Testis (tissue), 2 donors: ENCODE measurements at regions not wholly inside any gene's neighbourhood (a gene's known extent, or its start where the extent isn't known, plus 50 kb on each side); places are given as distances from the start of the nearest gene placed in this dataset.

Experiments
- DNase-seq: peaks from one replicate; pipeline ENCODE4 v3.0.0-alpha.2; 2019
- H3K27ac ChIP-seq, 2 donors: fragments of 200-600 bp; sonication (generic); one replicate each; pipeline ENCODE4 v1.5.1; 2019
- H3K27me3 ChIP-seq: fragments of 200-600 bp; sonication (generic); one replicate; pipeline ENCODE4 v1.5.1; 2019
- H3K36me3 ChIP-seq: fragments of 200-600 bp; sonication (generic); one replicate; pipeline ENCODE4 v1.5.1; 2017; ENCODE audit warnings: low read depth; ENCODE audit errors: missing control alignments
- H3K4me1 ChIP-seq: fragments of 200-600 bp; sonication (generic); one replicate; pipeline ENCODE4 v1.5.1; 2019
- H3K4me3 ChIP-seq, 2 donors: fragments of 200-600 bp; sonication (generic); one replicate each; pipeline ENCODE4 v1.5.1; 2017 to 2019
- H3K9me3 ChIP-seq: fragments of 200-600 bp; sonication (generic); one replicate; pipeline ENCODE4 v1.5.1; 2017
- POLR2A ChIP-seq: fragments of 450-650 bp; IDR thresholded peaks from one replicate; pipeline ENCODE4 v1.6.1; 2017; ENCODE audit warnings: antibody characterized with exemption, mild to moderate bottlenecking, moderate library complexity
- WGBS, 2 donors: methylation state at CpG; one replicate each; pipeline ENCODE4 v1.1.5; 2018; 5-methylcytosine and 5-hydroxymethylcytosine counted together
- intact Hi-C: fragments of 100-400 bp; cut with DNase I; formaldehyde crosslinking; loops from one replicate; pipeline ENCODE4 v1.15.1; 2023; ENCODE audit warnings: low total_unique reads
- TF ChIP-seq, protein P1 (sequence below), 3 experiments: fragments of 450-650 bp in 2 of 3; fragments of 200-600 bp in 1 of 3; sonication (generic) in 1 of 3; IDR thresholded peaks; one replicate each; pipeline ENCODE4 v1.5.1; 2016 to 2019; ENCODE audit warnings: antibody characterized with exemption in 3 of 3, mild to moderate bottlenecking in 2 of 3, moderate library complexity in 1 of 3

DNA sequence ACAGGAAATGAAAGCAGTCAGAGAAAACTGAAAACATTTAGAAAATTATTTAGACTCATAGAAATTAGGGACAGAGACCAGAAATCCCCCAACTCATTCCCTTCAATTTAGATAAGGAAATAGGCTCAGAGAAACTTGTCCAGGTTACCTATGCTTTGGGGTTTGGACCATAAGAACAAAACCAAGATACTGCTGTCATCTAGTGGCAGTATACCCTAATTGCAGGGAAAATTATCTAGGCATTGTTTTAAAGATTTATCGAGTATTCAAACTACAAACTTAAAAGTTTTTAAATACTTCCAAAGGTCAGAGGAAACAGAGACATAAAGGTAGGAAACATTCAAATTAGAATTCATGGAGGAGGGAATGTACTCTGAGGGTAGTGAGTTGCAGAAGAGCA, 67.0 kb upstream of the KLHL13 start:
- Histone ChIP-seq H3K36me3 (no peaks in the 10 kb centered on the region), H3K4me3 (no peak overlapping the region), H3K27ac (no peak overlapping the region), H3K4me1 (no peaks in the 10 kb centered on the region), H3K27me3 (no peaks in the 10 kb centered on the region), H3K9me3 (no peaks in the 10 kb centered on the region)
- 80 to 87% methylated on average over 1 of the region's 1 CpG for WGBS, 2 donors
- intact Hi-C loops = no loop called here
- no peak for DNase-seq
- TF ChIP-seq POLR2A = no peak
- TF ChIP-seq, protein P1, sequence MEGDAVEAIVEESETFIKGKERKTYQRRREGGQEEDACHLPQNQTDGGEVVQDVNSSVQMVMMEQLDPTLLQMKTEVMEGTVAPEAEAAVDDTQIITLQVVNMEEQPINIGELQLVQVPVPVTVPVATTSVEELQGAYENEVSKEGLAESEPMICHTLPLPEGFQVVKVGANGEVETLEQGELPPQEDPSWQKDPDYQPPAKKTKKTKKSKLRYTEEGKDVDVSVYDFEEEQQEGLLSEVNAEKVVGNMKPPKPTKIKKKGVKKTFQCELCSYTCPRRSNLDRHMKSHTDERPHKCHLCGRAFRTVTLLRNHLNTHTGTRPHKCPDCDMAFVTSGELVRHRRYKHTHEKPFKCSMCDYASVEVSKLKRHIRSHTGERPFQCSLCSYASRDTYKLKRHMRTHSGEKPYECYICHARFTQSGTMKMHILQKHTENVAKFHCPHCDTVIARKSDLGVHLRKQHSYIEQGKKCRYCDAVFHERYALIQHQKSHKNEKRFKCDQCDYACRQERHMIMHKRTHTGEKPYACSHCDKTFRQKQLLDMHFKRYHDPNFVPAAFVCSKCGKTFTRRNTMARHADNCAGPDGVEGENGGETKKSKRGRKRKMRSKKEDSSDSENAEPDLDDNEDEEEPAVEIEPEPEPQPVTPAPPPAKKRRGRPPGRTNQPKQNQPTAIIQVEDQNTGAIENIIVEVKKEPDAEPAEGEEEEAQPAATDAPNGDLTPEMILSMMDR (IDR thresholded peaks at IDR 0.05) = no peak

DNA sequence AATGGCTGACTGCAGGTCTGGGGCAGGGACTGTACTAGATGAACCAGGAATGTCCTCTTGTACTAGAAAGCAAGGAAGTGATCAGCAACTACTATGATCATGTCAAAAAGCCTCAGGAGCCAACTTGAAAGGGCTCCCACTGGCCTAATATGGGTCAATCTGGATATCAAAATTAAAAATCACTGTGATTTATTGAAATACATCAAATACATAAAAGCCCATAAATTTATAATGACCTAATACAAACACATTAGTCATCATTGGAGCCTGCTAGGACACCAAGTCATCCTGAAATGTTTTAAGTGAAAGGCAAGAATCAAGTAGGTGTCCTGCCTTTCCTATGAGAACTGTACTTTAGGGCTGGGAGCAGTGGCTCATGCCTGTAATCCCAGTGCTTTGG, 70.5 kb upstream of the KLHL13 start:
- no peaks in the 10 kb centered on the region for H3K4me1 ChIP-seq
- TF ChIP-seq, protein P1 (IDR thresholded peaks at IDR 0.05) = no peak
- no peak for TF ChIP-seq POLR2A
- no peaks in the 10 kb centered on the region for H3K9me3 ChIP-seq
- no peaks in the 10 kb centered on the region for H3K27me3 ChIP-seq
- no peak overlapping the region for H3K4me3 ChIP-seq
- no peak overlapping the region for H3K27ac ChIP-seq
- no peaks in the 10 kb centered on the region for H3K36me3 ChIP-seq
- intact Hi-C loops = no loop called here
- DNase-seq = no peak

DNA sequence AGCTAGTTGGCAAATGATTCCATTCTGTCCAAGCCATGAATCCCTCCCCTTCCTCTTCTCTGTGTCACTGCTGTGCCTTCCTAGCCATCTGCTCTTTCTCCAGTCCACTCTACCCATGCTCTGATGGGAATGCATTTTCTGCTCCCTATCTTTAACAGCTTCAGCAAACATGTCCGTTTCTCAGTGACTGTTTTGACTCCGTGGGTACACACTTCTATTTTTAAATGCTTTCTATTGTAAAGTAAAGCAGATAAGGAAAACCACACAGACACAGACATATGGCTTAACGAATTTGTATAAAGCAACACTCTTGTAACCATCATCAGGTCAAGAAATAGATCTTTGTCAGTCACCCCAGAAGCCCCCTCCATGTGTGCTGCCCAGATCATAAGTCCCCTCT, 72.4 kb upstream of the KLHL13 start:
- TF ChIP-seq POLR2A = no peak
- TF ChIP-seq, protein P1 (IDR thresholded peaks at IDR 0.05) = no peak
- H3K27me3 ChIP-seq = no peaks in the 10 kb centered on the region
- H3K27ac ChIP-seq = no peak overlapping the region
- 52 to 61% methylated on average over 3 of the region's 3 CpGs for WGBS, 2 donors
- H3K36me3 ChIP-seq = no peaks in the 10 kb centered on the region
- intact Hi-C loops = no loop called here
- no peaks in the 10 kb centered on the region for H3K4me1 ChIP-seq
- H3K9me3 ChIP-seq = no peaks in the 10 kb centered on the region
- DNase-seq = no peak
- no peak overlapping the region for H3K4me3 ChIP-seq

DNA sequence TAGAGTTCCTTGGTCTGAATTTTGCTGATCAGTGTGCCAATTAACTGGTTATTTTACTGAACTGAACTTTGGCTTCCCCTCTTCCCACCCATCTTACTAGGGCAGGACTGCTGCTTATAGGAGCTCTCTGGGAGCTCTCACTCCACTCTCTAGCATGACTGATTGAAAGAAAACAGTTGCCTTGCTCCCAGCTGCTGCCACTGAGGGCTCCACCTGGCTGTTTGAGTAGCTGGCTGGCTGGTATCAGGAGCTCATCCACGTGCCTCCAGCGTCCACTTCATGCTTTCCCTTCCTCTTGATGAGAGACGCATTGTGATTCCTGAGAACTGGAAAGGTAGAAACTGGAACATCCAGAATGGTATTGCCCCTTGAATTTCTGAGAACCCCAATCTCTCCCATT, 73.0 kb upstream of the KLHL13 start:
- no peaks in the 10 kb centered on the region for H3K4me1 ChIP-seq
- H3K9me3 ChIP-seq = no peaks in the 10 kb centered on the region
- no peaks in the 10 kb centered on the region for H3K27me3 ChIP-seq
- intact Hi-C loops = no loop called here
- TF ChIP-seq, protein P1 (IDR thresholded peaks at IDR 0.05) = no peak
- no peak for TF ChIP-seq POLR2A
- 93% methylated on average over 3 of the region's 3 CpGs; no CpG with 5 or more reads in 1 of the 2 donors for WGBS, 2 donors
- H3K27ac ChIP-seq = no peak overlapping the region
- no peaks in the 10 kb centered on the region for H3K36me3 ChIP-seq
- no peak overlapping the region for H3K4me3 ChIP-seq
- DNase-seq = no peak

DNA sequence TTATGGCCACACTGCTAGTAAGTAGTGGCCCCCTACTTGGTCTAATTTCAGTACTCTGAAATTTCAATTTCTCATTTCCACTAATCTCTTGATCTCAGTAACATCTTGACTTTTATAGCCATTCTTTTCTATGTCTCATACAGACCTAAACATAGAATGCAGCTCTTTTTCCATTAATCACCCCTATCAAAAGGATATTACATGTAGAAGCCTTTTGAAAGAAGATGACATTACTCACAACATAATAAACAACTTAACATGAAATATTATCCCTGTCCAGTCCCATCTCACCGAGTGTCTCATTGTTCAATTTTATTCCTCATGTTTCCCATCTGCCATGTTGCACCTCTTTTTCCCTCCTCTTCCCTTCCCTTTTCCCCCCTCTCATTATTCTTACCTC, 81.1 kb upstream of the KLHL13 start:
- intact Hi-C loops = no loop called here
- Histone ChIP-seq H3K27ac (no peak overlapping the region), H3K4me1 (no peaks in the 10 kb centered on the region), H3K36me3 (no peaks in the 10 kb centered on the region), H3K4me3 (no peak overlapping the region), H3K9me3 (no peaks in the 10 kb centered on the region), H3K27me3 (no peaks in the 10 kb centered on the region)
- 80 to 92% methylated on average over 1 of the region's 1 CpG for WGBS, 2 donors
- TF ChIP-seq, protein P1 (IDR thresholded peaks at IDR 0.05) = no peak
- TF ChIP-seq POLR2A = no peak
- no peak for DNase-seq
